ENCODE measurements at regions not wholly inside any gene's neighbourhood (a gene's known extent, or its start where the extent isn't known, plus 50 kb on each side); places are given as distances from the start of the nearest gene placed in this dataset.

DNA sequence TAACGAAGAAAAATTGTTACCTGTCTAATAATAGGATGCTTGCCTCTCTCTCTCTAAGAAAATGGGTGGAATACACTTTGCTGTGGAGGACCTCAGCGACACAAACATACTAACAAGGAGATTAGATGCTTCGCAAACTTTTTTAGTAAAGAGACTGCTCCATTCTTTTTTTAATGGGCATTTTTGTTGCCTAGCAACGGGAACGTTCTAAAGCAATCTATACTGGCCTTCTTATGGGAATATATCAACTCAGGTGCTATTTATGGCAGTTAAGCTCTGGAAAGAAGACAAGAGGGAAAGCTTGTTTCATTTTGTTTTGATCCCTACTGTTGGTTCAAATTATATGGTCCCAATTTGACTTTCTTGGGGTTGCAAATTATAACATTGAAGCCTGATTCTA, 86.8 kb upstream of the CBLN2 start (continued):
- TF ChIP-seq, protein P1, sequence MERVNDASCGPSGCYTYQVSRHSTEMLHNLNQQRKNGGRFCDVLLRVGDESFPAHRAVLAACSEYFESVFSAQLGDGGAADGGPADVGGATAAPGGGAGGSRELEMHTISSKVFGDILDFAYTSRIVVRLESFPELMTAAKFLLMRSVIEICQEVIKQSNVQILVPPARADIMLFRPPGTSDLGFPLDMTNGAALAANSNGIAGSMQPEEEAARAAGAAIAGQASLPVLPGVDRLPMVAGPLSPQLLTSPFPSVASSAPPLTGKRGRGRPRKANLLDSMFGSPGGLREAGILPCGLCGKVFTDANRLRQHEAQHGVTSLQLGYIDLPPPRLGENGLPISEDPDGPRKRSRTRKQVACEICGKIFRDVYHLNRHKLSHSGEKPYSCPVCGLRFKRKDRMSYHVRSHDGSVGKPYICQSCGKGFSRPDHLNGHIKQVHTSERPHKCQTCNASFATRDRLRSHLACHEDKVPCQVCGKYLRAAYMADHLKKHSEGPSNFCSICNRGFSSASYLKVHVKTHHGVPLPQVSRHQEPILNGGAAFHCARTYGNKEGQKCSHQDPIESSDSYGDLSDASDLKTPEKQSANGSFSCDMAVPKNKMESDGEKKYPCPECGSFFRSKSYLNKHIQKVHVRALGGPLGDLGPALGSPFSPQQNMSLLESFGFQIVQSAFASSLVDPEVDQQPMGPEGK (CRISPR knock-in tag; IDR thresholded peaks at IDR 0.05; ENCODE audit: borderline replicate concordance), result no peak
- no peak for TF ChIP-seq ZFP30 (CRISPR knock-in tag; IDR thresholded peaks at IDR 0.05)
- no peak for TF ChIP-seq ZNF70 (CRISPR knock-in tag; IDR thresholded peaks at IDR 0.05)
- no peak for TF ChIP-seq ARNTL (CRISPR knock-in tag; IDR thresholded peaks at IDR 0.05; ENCODE audit: borderline replicate concordance, low read depth)
- TF ChIP-seq, protein P2, sequence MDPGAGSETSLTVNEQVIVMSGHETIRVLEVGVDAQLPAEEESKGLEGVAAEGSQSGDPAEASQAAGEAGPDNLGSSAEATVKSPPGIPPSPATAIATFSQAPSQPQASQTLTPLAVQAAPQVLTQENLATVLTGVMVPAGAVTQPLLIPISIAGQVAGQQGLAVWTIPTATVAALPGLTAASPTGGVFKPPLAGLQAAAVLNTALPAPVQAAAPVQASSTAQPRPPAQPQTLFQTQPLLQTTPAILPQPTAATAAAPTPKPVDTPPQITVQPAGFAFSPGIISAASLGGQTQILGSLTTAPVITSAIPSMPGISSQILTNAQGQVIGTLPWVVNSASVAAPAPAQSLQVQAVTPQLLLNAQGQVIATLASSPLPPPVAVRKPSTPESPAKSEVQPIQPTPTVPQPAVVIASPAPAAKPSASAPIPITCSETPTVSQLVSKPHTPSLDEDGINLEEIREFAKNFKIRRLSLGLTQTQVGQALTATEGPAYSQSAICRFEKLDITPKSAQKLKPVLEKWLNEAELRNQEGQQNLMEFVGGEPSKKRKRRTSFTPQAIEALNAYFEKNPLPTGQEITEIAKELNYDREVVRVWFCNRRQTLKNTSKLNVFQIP (CRISPR knock-in tag; IDR thresholded peaks at IDR 0.05; ENCODE audit: borderline replicate concordance, low read depth), result no peak
- no peak for TF ChIP-seq TCF4 (CRISPR knock-in tag; IDR thresholded peaks at IDR 0.05; ENCODE audit: borderline replicate concordance)
- no peak for TF ChIP-seq OSR1 (CRISPR knock-in tag; IDR thresholded peaks at IDR 0.05)
- TF ChIP-seq BACH2 (CRISPR knock-in tag; IDR thresholded peaks at IDR 0.05; ENCODE audit: borderline replicate concordance), result no peak
- no peak for TF ChIP-seq CSRNP3 (CRISPR knock-in tag; IDR thresholded peaks at IDR 0.05)

DNA sequence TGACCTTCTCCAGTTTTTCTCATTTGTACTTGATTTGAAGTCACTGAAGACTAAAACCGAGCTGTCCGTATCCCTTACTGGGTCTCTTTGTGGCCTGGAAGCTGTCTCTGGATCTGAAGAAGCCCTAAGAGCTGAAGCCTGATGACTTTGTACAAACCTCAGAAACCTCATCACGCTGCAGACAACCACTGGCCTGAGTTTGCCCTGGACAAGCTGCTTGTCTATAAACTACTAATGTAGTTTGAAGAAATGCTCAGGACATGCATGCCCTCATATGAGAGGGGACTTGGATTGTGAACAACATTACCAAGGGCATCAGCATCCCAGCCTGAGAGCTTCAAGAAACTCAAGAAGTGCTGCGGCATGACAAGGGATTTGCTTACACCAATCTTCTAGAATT, 79.3 kb upstream of the CBLN2 start:
- ATAC-seq, result no peak
- TF ChIP-seq, protein P3, sequence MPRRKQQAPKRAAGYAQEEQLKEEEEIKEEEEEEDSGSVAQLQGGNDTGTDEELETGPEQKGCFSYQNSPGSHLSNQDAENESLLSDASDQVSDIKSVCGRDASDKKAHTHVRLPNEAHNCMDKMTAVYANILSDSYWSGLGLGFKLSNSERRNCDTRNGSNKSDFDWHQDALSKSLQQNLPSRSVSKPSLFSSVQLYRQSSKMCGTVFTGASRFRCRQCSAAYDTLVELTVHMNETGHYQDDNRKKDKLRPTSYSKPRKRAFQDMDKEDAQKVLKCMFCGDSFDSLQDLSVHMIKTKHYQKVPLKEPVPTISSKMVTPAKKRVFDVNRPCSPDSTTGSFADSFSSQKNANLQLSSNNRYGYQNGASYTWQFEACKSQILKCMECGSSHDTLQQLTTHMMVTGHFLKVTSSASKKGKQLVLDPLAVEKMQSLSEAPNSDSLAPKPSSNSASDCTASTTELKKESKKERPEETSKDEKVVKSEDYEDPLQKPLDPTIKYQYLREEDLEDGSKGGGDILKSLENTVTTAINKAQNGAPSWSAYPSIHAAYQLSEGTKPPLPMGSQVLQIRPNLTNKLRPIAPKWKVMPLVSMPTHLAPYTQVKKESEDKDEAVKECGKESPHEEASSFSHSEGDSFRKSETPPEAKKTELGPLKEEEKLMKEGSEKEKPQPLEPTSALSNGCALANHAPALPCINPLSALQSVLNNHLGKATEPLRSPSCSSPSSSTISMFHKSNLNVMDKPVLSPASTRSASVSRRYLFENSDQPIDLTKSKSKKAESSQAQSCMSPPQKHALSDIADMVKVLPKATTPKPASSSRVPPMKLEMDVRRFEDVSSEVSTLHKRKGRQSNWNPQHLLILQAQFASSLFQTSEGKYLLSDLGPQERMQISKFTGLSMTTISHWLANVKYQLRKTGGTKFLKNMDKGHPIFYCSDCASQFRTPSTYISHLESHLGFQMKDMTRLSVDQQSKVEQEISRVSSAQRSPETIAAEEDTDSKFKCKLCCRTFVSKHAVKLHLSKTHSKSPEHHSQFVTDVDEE (CRISPR knock-in tag; IDR thresholded peaks at IDR 0.05), result no peak
- TF ChIP-seq TOX (CRISPR knock-in tag; IDR thresholded peaks at IDR 0.05; ENCODE audit: borderline replicate concordance) (no peak), ZNF70 (CRISPR knock-in tag; IDR thresholded peaks at IDR 0.05) (no peak), GLIS3 (CRISPR knock-in tag; IDR thresholded peaks at IDR 0.05) (no peak), PPARA (CRISPR knock-in tag; IDR thresholded peaks at IDR 0.05; ENCODE audit: borderline replicate concordance) (no peak), ZFP3 (CRISPR knock-in tag; IDR thresholded peaks at IDR 0.05) (no peak), CSRNP3 (CRISPR knock-in tag; IDR thresholded peaks at IDR 0.05) (no peak), TCF4 (CRISPR knock-in tag; IDR thresholded peaks at IDR 0.05; ENCODE audit: borderline replicate concordance) (no peak), CSDC2 (CRISPR knock-in tag; IDR thresholded peaks at IDR 0.05) (no peak), ZFP30 (CRISPR knock-in tag; IDR thresholded peaks at IDR 0.05) (no peak), OSR1 (CRISPR knock-in tag; IDR thresholded peaks at IDR 0.05) (no peak), SNAI2 (CRISPR knock-in tag; IDR thresholded peaks at IDR 0.05) (no peak), ZC3H10 (CRISPR knock-in tag; IDR thresholded peaks at IDR 0.05) (no peak), BACH2 (CRISPR knock-in tag; IDR thresholded peaks at IDR 0.05; ENCODE audit: borderline replicate concordance) (no peak), RARB (CRISPR knock-in tag; IDR thresholded peaks at IDR 0.05) (no peak), ZNF565 (CRISPR knock-in tag; conservative IDR thresholded peaks at IDR 0.05; ENCODE audit: low read depth) (no peak), ISL1 (CRISPR knock-in tag; IDR thresholded peaks at IDR 0.05) (no peak)
- TF ChIP-seq, protein P2 (CRISPR knock-in tag; IDR thresholded peaks at IDR 0.05; ENCODE audit: borderline replicate concordance, low read depth), result no peak
- TF ChIP-seq, protein P4, sequence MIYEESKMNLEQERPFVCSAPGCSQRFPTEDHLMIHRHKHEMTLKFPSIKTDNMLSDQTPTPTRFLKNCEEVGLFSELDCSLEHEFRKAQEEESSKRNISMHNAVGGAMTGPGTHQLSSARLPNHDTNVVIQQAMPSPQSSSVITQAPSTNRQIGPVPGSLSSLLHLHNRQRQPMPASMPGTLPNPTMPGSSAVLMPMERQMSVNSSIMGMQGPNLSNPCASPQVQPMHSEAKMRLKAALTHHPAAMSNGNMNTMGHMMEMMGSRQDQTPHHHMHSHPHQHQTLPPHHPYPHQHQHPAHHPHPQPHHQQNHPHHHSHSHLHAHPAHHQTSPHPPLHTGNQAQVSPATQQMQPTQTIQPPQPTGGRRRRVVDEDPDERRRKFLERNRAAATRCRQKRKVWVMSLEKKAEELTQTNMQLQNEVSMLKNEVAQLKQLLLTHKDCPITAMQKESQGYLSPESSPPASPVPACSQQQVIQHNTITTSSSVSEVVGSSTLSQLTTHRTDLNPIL (CRISPR knock-in tag; IDR thresholded peaks at IDR 0.05; ENCODE audit: low read depth), result no peak
- TF ChIP-seq, protein P1 (CRISPR knock-in tag; IDR thresholded peaks at IDR 0.05; ENCODE audit: borderline replicate concordance), result no peak

Measured in SK-N-SH treated with all-trans-retinoic acid at 6 μM for 48 hours (cell line).